ENCODE measurements at regions not wholly inside any gene's neighbourhood (a gene's known extent, or its start where the extent isn't known, plus 50 kb on each side); places are given as distances from the start of the nearest gene placed in this dataset.

DNA sequence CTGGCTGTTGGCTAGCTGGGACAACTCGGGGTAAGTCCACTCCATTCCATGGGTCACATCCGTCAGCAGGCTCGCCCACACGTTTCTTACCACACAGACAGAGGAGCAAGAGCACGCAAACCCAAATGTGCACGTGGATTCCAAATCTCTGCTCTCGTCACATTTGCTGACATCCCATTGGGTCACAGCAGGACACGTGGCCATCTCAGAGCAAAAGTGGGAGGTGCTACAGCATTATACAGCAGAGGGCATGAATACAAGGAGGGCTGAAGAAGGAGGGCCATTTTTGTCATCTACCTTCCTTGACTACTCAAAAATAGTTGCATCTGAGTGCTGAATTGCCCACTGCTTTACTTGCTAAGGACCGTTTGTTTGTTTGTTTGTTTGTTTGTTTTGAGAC is 84.7 kb downstream of the RBBP6 start:
- intact Hi-C loops (cut with micrococcal nuclease; ENCODE audit: unreplicated experiment) = no loop called here
- no peaks in the 10 kb centered on the region for H3K36me3 ChIP-seq (ENCODE audit: insufficient read depth, low read length, poor library complexity, severe bottlenecking)
- no peak for DNase-seq (ENCODE audit: low spot score)
- no peak overlapping the region for H3K4me3 ChIP-seq (ENCODE audit: low read depth, low read length, poor library complexity, severe bottlenecking)
- no peaks in the 10 kb centered on the region for H3K9me3 ChIP-seq (ENCODE audit: low read depth, low read length, poor library complexity, severe bottlenecking)
- no peaks in the 10 kb centered on the region for H3K27me3 ChIP-seq (replicated peaks; ENCODE audit: insufficient read depth, low read depth, low read length, poor library complexity)
- CTCF ChIA-PET = no interaction called here
- no peak for TF ChIP-seq EZH2 (IDR thresholded peaks at IDR 0.05; ENCODE audit: borderline replicate concordance, low read depth, low read length, poor library complexity, severe bottlenecking)
- TF ChIP-seq, protein P1, sequence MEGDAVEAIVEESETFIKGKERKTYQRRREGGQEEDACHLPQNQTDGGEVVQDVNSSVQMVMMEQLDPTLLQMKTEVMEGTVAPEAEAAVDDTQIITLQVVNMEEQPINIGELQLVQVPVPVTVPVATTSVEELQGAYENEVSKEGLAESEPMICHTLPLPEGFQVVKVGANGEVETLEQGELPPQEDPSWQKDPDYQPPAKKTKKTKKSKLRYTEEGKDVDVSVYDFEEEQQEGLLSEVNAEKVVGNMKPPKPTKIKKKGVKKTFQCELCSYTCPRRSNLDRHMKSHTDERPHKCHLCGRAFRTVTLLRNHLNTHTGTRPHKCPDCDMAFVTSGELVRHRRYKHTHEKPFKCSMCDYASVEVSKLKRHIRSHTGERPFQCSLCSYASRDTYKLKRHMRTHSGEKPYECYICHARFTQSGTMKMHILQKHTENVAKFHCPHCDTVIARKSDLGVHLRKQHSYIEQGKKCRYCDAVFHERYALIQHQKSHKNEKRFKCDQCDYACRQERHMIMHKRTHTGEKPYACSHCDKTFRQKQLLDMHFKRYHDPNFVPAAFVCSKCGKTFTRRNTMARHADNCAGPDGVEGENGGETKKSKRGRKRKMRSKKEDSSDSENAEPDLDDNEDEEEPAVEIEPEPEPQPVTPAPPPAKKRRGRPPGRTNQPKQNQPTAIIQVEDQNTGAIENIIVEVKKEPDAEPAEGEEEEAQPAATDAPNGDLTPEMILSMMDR (conservative IDR thresholded peaks at IDR 0.05; ENCODE audit: low read depth, low read length) = no peak
- BruUV-seq (replicated peaks) = no TSS peak
- H3K4me1 ChIP-seq (ENCODE audit: insufficient read depth, low read length, poor library complexity, severe bottlenecking) = no peaks in the 10 kb centered on the region
- POLR2A ChIA-PET (ENCODE audit: low non-redundant PET) = no interaction called here
- H3K27ac ChIP-seq (ENCODE audit: low read depth, low read length, poor library complexity, severe bottlenecking) = no peak overlapping the region

- ChIA-PET CTCF (no interaction called here), POLR2A (ENCODE audit: low non-redundant PET) (interaction anchor here (0.7 kb wide), 1 partner anchor 950 kb away, joined by 10 read pairs; no protein-coding TSS in a partner anchor)
- Histone ChIP-seq H3K9me3 (ENCODE audit: low read depth, low read length, poor library complexity, severe bottlenecking) (no peaks in the 10 kb centered on the region), H3K4me3 (ENCODE audit: low read depth, low read length, poor library complexity, severe bottlenecking) (no peak overlapping the region), H3K36me3 (ENCODE audit: insufficient read depth, low read length, poor library complexity, severe bottlenecking) (no peaks in the 10 kb centered on the region), H3K27me3 (replicated peaks; ENCODE audit: insufficient read depth, low read depth, low read length, poor library complexity) (no peaks in the 10 kb centered on the region), H3K4me1 (ENCODE audit: insufficient read depth, low read length, poor library complexity, severe bottlenecking) (no peaks in the 10 kb centered on the region), H3K27ac (ENCODE audit: low read depth, low read length, poor library complexity, severe bottlenecking) (no peak overlapping the region)
- BruUV-seq (replicated peaks) = no TSS peak
- TF ChIP-seq, protein P1 (conservative IDR thresholded peaks at IDR 0.05; ENCODE audit: low read depth, low read length) = no peak
- no peak for TF ChIP-seq EZH2 (IDR thresholded peaks at IDR 0.05; ENCODE audit: borderline replicate concordance, low read depth, low read length, poor library complexity, severe bottlenecking)
- no peak for DNase-seq (ENCODE audit: low spot score)
- intact Hi-C loops (cut with micrococcal nuclease; ENCODE audit: unreplicated experiment) = no loop called here
Measured at GRCh38 chr16:24626256-24626655, 86.9 kb downstream of the RBBP6 start.

- Histone ChIP-seq H3K4me3 (ENCODE audit: low read depth, low read length, poor library complexity, severe bottlenecking) (no peak overlapping the region), H3K9me3 (ENCODE audit: low read depth, low read length, poor library complexity, severe bottlenecking) (no peaks in the 10 kb centered on the region), H3K27ac (ENCODE audit: low read depth, low read length, poor library complexity, severe bottlenecking) (no peak overlapping the region), H3K36me3 (ENCODE audit: insufficient read depth, low read length, poor library complexity, severe bottlenecking) (no peaks in the 10 kb centered on the region), H3K4me1 (ENCODE audit: insufficient read depth, low read length, poor library complexity, severe bottlenecking) (peaks cover 13% of the 10 kb centered on the region), H3K27me3 (replicated peaks; ENCODE audit: insufficient read depth, low read depth, low read length, poor library complexity) (no peaks in the 10 kb centered on the region)
- BruUV-seq (replicated peaks) = no TSS peak
- POLR2A ChIA-PET (ENCODE audit: low non-redundant PET) = no interaction called here
- no peak for DNase-seq (ENCODE audit: low spot score)
- intact Hi-C loops (cut with micrococcal nuclease; ENCODE audit: unreplicated experiment) = no loop called here
- CTCF ChIA-PET = no interaction called here
- no peak for TF ChIP-seq EZH2 (IDR thresholded peaks at IDR 0.05; ENCODE audit: borderline replicate concordance, low read depth, low read length, poor library complexity, severe bottlenecking)
- TF ChIP-seq, protein P1 (conservative IDR thresholded peaks at IDR 0.05; ENCODE audit: low read depth, low read length) = no peak
Measured at GRCh38 chr16:24634919-24635318, 94.5 kb upstream of the TNRC6A start.
